ENCODE measurements at regions not wholly inside any gene's neighbourhood (a gene's known extent, or its start where the extent isn't known, plus 50 kb on each side); places are given as distances from the start of the nearest gene placed in this dataset.

GRCh38 chr9:12874395-12874794, 99.6 kb downstream of the LURAP1L start:
- FAIRE-seq = no peak

- FAIRE-seq = peak; percentile 29
These were observed 100.4 kb downstream of the LURAP1L start for GRCh38 chr9:12875191-12875590.

- FAIRE-seq = peak; percentile 43
These were observed 102.1 kb downstream of the LURAP1L start for GRCh38 chr9:12876872-12877271.

GRCh38 chr9:12878351-12878978, 103.6 kb downstream of the LURAP1L start:
- no peak for FAIRE-seq

- no peak for FAIRE-seq
These were observed 105.1 kb downstream of the LURAP1L start for GRCh38 chr9:12879961-12880360.

GRCh38 chr9:12880406-12881015, 105.7 kb downstream of the LURAP1L start:
- peak; percentile 97 for FAIRE-seq

GRCh38 chr9:12882430-12882829, 107.6 kb downstream of the LURAP1L start:
- FAIRE-seq = peak; percentile 94

GRCh38 chr9:12884736-12885395, 110.0 kb downstream of the LURAP1L start:
- FAIRE-seq = peak; percentile 55

- FAIRE-seq = no peak
These were observed 114.7 kb downstream of the LURAP1L start for GRCh38 chr9:12889402-12890106.

GRCh38 chr9:12891588-12891987, 116.8 kb downstream of the LURAP1L start:
- FAIRE-seq = no peak

GRCh38 chr9:12903316-12903715, 128.5 kb downstream of the LURAP1L start:
- FAIRE-seq = no peak

- no peak for FAIRE-seq
These were observed 129.6 kb downstream of the LURAP1L start for GRCh38 chr9:12904261-12905000.

- no peak for FAIRE-seq
These were observed 131.8 kb downstream of the LURAP1L start for GRCh38 chr9:12906646-12907045.

GRCh38 chr9:12908895-12909294, 134.1 kb downstream of the LURAP1L start:
- FAIRE-seq = no peak

GRCh38 chr9:12915366-12915954, 140.6 kb downstream of the LURAP1L start:
- FAIRE-seq = no peak

GRCh38 chr9:12916042-12916441, 141.2 kb downstream of the LURAP1L start:
- FAIRE-seq = no peak

- FAIRE-seq = peak; percentile 100
These were observed 145.6 kb downstream of the LURAP1L start for GRCh38 chr9:12920437-12920836.

- no peak for FAIRE-seq
These were observed 146.8 kb downstream of the LURAP1L start for GRCh38 chr9:12921621-12922020.

GRCh38 chr9:12922224-12922866, 147.5 kb downstream of the LURAP1L start:
- FAIRE-seq = no peak

- FAIRE-seq = peak; percentile 82
These were observed 148.7 kb downstream of the LURAP1L start for GRCh38 chr9:12923468-12924009.

- FAIRE-seq = peak; percentile 94
These were observed 156.1 kb downstream of the LURAP1L start for GRCh38 chr9:12930906-12931305.

- FAIRE-seq = peak; percentile 99
These were observed 159.1 kb downstream of the LURAP1L start for GRCh38 chr9:12933957-12934356.
